ENCODE measurements at regions not wholly inside any gene's neighbourhood (a gene's known extent, or its start where the extent isn't known, plus 50 kb on each side); places are given as distances from the start of the nearest gene placed in this dataset.

GRCh38 chr5:171706736-171707441 is 78.7 kb upstream of the SMIM23 start:
- no peak overlapping the region for H3K4me3 ChIP-seq (ENCODE audit: low read depth in 1 of 2, low read length in 1 of 2)
- no peaks in the 10 kb centered on the region for H3K27me3 ChIP-seq
- no peak for TF ChIP-seq CTCF (IDR thresholded peaks at IDR 0.05)
- no peaks in the 10 kb centered on the region for H3K36me3 ChIP-seq
- H3K9me3 ChIP-seq: no peaks in the 10 kb centered on the region
- no peak overlapping the region for H3K27ac ChIP-seq
- no peaks in the 10 kb centered on the region for H3K4me1 ChIP-seq (ENCODE audit: control insufficient read depth in 1 of 2, insufficient read depth in 1 of 2, low read depth in 1 of 2, low read length in 1 of 2)

GRCh38 chr5:171707442-171707792 is 78.2 kb upstream of the SMIM23 start:
- Histone ChIP-seq H3K9me3 (no peaks in the 10 kb centered on the region), H3K36me3 (no peaks in the 10 kb centered on the region), H3K4me1 (ENCODE audit: control insufficient read depth in 1 of 2, insufficient read depth in 1 of 2, low read depth in 1 of 2, low read length in 1 of 2) (peaks cover 0 to 4% of the 10 kb centered on the region in 2 experiments), H3K27me3 (no peaks in the 10 kb centered on the region), H3K27ac (no peak overlapping the region), H3K4me3 (ENCODE audit: low read depth in 1 of 2, low read length in 1 of 2) (no peak overlapping the region)
- TF ChIP-seq CTCF (IDR thresholded peaks at IDR 0.05): no peak

GRCh38 chr5:171709930-171710329 is 75.7 kb upstream of the SMIM23 start:
- no peak for TF ChIP-seq CTCF (IDR thresholded peaks at IDR 0.05)
- H3K4me3 ChIP-seq (ENCODE audit: low read depth in 1 of 2, low read length in 1 of 2): no peak overlapping the region
- H3K27ac ChIP-seq: no peak overlapping the region
- H3K9me3 ChIP-seq: no peaks in the 10 kb centered on the region
- H3K27me3 ChIP-seq: no peaks in the 10 kb centered on the region
- H3K36me3 ChIP-seq: no peaks in the 10 kb centered on the region
- H3K4me1 ChIP-seq (ENCODE audit: control insufficient read depth in 1 of 2, insufficient read depth in 1 of 2, low read depth in 1 of 2, low read length in 1 of 2): peaks cover 0 to 9% of the 10 kb centered on the region in 2 experiments

GRCh38 chr5:171710451-171711024 is 75.1 kb upstream of the SMIM23 start:
- Histone ChIP-seq H3K9me3 (no peaks in the 10 kb centered on the region), H3K4me1 (ENCODE audit: control insufficient read depth in 1 of 2, insufficient read depth in 1 of 2, low read depth in 1 of 2, low read length in 1 of 2) (peaks cover 0 to 9% of the 10 kb centered on the region in 2 experiments), H3K36me3 (no peaks in the 10 kb centered on the region), H3K27ac (no peak overlapping the region), H3K27me3 (no peaks in the 10 kb centered on the region), H3K4me3 (ENCODE audit: low read depth in 1 of 2, low read length in 1 of 2) (no peak overlapping the region)
- TF ChIP-seq CTCF (IDR thresholded peaks at IDR 0.05): no peak

GRCh38 chr5:171711571-171711970 is 74.0 kb upstream of the SMIM23 start:
- no peak for TF ChIP-seq CTCF (IDR thresholded peaks at IDR 0.05)
- Histone ChIP-seq H3K27ac (no peak overlapping the region), H3K9me3 (no peaks in the 10 kb centered on the region), H3K4me1 (ENCODE audit: control insufficient read depth in 1 of 2, insufficient read depth in 1 of 2, low read depth in 1 of 2, low read length in 1 of 2) (peaks cover 0 to 9% of the 10 kb centered on the region in 2 experiments), H3K36me3 (no peaks in the 10 kb centered on the region), H3K4me3 (ENCODE audit: low read depth in 1 of 2, low read length in 1 of 2) (no peak overlapping the region), H3K27me3 (no peaks in the 10 kb centered on the region)
